ENCODE measurements at regions not wholly inside any gene's neighbourhood (a gene's known extent, or its start where the extent isn't known, plus 50 kb on each side); places are given as distances from the start of the nearest gene placed in this dataset.

DNA sequence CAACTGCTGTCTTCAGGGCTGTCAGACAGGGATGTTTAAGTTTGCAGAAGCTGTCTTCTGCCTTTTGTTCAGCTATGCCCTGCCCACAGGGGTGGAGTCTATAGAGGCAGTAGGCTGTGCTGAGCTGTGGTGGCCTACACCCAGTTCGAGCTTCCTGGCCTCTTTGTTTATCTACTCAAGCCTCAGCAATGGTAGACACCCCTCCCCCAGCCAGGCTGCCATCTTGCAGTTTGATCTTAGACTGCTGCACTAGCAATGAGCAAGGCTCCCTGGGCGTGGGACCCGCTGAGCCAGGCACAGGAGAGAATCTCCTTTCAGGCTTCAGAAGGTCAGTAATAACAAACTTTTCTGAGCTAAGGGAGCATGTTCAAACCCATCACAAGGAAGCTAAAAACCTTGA is 545.3 kb downstream of the TLE4 start:
- Histone ChIP-seq H3K9me3 (ENCODE audit: severe bottlenecking) (no peaks in the 10 kb centered on the region), H3K36me3 (no peaks in the 10 kb centered on the region), H3K27me3 (ENCODE audit: insufficient read depth, low read depth, severe bottlenecking) (no peaks in the 10 kb centered on the region), H3K27ac (no peak overlapping the region), H3K4me3 (ENCODE audit: low read depth, low read length) (no peak overlapping the region)
- no peak for TF ChIP-seq CTCF (IDR thresholded peaks at IDR 0.05; ENCODE audit: low read depth, low read length)
- no peak for DNase-seq

DNA sequence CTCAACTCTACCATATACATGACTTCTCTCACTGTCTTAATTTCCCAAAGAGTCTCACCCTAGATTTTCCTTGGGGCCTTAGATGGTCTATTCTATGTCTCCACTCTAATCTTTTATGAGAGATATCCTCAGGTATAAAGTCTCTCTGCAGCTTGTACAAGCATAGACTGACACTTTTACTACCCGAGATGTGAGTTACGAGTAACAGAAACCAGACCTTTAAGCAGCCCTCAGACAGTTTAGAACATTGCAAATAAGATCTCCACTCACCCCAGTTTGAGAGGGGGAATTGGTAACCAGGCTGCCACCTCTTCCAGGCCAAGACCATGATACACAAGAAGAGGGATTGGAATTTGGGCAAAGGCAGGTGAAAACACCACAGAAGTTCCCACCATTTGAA is 542.5 kb downstream of the TLE4 start:
- no peak for TF ChIP-seq CTCF (IDR thresholded peaks at IDR 0.05; ENCODE audit: low read depth, low read length)
- Histone ChIP-seq H3K4me3 (ENCODE audit: low read depth, low read length) (no peak overlapping the region), H3K27ac (no peak overlapping the region), H3K9me3 (ENCODE audit: severe bottlenecking) (no peaks in the 10 kb centered on the region), H3K27me3 (ENCODE audit: insufficient read depth, low read depth, severe bottlenecking) (no peaks in the 10 kb centered on the region), H3K36me3 (no peaks in the 10 kb centered on the region)
- DNase-seq, result no peak

DNA sequence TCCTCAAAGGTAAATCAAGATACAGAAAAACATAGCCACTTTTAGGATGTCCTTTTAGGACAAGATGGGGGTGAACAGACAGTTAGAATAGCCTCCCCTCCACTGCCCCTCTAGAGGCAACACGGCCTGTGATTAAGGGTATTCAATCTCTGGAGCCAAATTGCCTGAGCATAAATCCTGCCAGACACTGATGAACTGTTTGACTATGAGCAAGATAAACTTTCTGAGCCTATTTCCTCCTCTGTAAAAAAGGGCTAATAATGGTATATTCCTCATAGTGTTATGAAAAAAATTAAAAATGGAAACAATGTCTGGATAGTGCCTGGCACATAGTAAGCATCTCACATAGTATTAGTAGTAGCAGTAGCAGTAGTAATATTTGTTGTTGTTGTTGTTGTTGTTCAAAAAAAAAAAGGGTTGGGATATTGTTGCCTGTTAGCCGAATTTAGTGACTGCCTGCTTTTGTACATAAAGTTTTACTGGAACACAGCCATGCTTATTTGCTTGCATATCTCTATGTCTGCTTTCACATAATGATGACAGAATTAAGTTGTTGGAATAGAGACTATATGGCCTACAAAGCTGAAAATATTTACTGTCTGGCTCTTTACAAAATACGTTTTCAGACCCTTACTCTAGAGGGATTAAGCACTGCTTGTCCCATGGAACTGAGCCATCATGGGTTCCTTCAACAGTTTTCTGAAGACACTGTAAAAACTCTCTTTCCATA is 536.3 kb downstream of the TLE4 start:
- Histone ChIP-seq H3K9me3 (ENCODE audit: severe bottlenecking) (no peaks in the 10 kb centered on the region), H3K27me3 (ENCODE audit: insufficient read depth, low read depth, severe bottlenecking) (no peaks in the 10 kb centered on the region), H3K4me3 (ENCODE audit: low read depth, low read length) (no peak overlapping the region), H3K27ac (no peak overlapping the region), H3K36me3 (no peaks in the 10 kb centered on the region)
- DNase-seq, result no peak
- no peak for TF ChIP-seq CTCF (IDR thresholded peaks at IDR 0.05; ENCODE audit: low read depth, low read length)

DNA sequence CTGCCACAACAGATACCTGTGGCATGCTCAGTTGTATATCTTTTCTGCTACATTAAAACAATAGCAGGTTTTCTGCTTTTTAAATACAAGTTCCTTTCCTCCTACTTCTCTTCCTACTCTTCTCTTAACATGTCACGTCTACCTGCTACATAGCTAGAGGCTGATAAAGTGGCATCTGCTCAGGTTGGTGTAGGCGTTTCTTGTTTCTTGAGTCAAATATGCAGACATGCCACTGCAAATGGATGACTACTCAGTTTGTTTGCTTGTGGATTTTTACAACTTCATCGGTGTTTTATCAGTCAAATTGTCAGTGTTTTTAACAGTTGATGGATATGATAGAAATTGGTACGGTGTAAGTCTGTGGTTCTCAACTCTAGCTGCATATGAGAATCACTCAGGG is 525.7 kb downstream of the TLE4 start:
- Histone ChIP-seq H3K27ac (no peak overlapping the region), H3K4me3 (ENCODE audit: low read depth, low read length) (no peak overlapping the region), H3K36me3 (no peaks in the 10 kb centered on the region), H3K27me3 (ENCODE audit: insufficient read depth, low read depth, severe bottlenecking) (no peaks in the 10 kb centered on the region), H3K9me3 (ENCODE audit: severe bottlenecking) (no peaks in the 10 kb centered on the region)
- DNase-seq, result no peak
- no peak for TF ChIP-seq CTCF (IDR thresholded peaks at IDR 0.05; ENCODE audit: low read depth, low read length)

DNA sequence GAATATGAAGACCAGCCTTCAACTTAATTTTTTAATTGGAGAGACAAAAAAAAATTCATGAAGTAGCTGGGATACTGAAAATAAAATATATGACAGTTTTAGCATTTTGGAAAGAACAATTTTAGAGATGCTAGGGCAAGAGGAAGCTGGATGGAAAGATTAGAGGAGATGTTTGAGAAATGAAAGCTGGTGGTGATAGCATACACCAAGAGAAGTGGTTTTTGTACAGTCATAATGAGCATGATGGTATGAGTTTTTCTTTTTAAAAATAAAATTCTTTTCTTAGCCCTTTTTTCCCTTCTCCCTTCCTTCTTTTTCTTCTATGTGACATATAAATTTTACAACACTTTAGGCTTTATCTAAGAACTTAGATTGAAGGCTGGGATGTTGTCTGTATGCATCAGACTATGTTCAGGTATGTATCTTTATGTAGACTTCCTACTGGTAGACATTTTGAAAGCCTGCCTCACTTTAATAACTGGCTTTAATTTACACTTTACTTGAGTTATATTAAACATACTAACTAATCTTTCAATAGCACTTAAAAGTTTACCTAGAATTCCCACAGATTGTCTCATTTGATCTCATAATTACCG is 522.5 kb downstream of the TLE4 start:
- Histone ChIP-seq H3K9me3 (ENCODE audit: severe bottlenecking) (no peaks in the 10 kb centered on the region), H3K27ac (no peak overlapping the region), H3K27me3 (ENCODE audit: insufficient read depth, low read depth, severe bottlenecking) (no peaks in the 10 kb centered on the region), H3K36me3 (no peaks in the 10 kb centered on the region), H3K4me3 (ENCODE audit: low read depth, low read length) (no peak overlapping the region)
- TF ChIP-seq CTCF (IDR thresholded peaks at IDR 0.05; ENCODE audit: low read depth, low read length), result no peak
- no peak for DNase-seq

- TF ChIP-seq CTCF (IDR thresholded peaks at IDR 0.05; ENCODE audit: low read depth, low read length), result no peak
- H3K27ac ChIP-seq, result no peak overlapping the region
- H3K36me3 ChIP-seq, result no peaks in the 10 kb centered on the region
- DNase-seq, result no peak
- no peaks in the 10 kb centered on the region for H3K9me3 ChIP-seq (ENCODE audit: severe bottlenecking)
- H3K4me3 ChIP-seq (ENCODE audit: low read depth, low read length), result no peak overlapping the region
- no peaks in the 10 kb centered on the region for H3K27me3 ChIP-seq (ENCODE audit: insufficient read depth, low read depth, severe bottlenecking)
Measured at GRCh38 chr9:80093695-80094094, 521.9 kb downstream of the TLE4 start.

All from WERI-Rb-1 (cell line).